HG02588 (cell line): ENCODE measurements at regions not wholly inside any gene's neighbourhood (a gene's known extent, or its start where the extent isn't known, plus 50 kb on each side); places are given as distances from the start of the nearest gene placed in this dataset.
"Not testable (repeated sequence)": the region's sequence is repeated elsewhere in the genome, so short reads cannot be mapped to it uniquely, and the experiment has no call there.

ENCODE experiments used
- ATAC-seq: cut with Tn5 transposase; IDR thresholded peaks from one replicate; pipeline ENCODE4 v1.9.1; 2021; ENCODE audit warnings: mild to moderate bottlenecking, moderate library complexity; ENCODE audit not compliant: unreplicated experiment

DNA sequence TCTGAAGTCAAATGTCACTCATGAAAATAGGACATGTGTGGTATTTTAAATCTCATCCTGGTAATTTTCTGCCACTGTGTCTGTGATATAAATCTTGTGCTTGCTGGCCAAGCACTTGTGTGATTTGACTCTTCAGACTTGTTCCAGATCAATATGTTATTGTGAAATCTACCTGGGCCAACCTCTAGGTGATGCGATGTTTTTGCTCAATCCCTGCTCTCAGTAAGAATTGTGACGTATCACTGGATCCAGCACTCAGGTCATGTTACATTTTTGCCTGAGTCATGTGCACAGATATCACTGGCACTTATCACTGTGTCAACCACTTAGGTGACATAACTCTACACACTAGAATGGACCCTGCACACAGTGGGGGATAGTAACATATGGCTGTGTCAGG lies 100.4 kb upstream of the BPY2C start:
- ATAC-seq: not testable (repeated sequence)

DNA sequence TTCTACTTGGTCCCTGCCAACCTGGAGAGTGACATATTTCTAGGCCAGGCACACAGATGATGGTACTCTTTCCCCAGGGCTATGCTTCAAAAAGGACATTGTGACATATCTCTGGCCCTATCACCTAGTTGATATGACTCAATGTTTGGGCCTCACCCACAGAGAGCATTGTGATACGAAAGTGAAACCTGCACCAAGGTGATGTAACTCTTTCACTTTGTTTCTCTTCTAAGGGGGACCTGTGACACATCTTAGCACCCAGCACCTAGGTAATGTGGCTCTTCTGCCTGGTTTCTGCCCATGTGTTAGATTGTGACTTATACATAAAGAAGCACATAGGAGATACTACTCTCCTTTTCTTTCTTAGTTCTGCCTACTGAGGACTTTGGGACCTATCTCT lies 96.1 kb upstream of the BPY2C start:
- peak; percentile 98 for ATAC-seq

DNA sequence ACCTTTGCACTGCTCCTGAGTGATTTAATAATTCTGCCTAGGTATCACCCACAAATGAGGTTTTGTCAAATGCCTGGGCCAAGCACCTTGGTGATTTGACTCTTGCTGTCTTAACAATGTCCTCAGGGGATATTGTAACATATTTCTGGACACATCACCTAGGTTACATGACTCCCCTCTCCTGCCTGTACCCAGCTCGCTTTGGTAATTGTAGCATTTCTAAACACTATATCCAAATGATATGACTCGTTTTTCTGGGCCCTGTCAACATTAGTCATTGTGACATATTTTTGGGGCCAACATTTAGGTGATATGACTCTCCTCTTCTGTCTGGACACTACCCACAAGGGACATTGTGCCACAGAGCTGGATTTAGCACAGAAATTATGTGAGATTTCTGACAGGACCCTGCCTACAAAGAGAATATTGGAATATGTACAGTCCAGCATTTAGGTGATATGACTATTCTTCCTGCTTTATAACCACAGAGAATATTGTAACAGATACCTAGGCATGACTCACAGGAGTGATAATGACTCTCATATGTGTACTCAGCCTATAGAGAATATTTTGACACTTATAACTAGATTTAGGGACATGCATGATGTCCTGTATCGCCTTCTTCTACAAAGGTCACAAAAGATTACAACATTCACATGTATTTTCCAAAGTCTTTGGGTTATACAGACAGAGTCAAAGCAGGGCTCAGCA lies 80.4 kb upstream of the BPY2C start:
- not testable (repeated sequence) for ATAC-seq

DNA sequence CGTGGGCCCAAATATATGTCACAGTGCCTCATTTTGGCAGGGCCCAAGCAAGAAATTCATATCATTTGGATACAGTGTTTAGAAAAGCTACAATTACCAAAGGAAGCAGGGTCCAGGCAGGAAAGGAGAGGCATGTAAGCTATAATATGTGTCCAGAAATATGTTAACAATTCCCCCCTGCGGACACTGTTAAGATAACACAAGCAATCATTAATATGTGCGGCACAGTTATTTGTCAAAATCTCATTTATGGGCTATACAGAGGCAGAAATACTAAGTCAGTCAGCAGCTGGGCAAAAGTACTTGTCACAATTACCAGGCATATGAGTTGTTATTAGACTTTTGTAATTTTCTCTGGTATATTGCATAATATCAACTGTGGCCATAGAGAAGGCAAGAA lies 69.0 kb upstream of the BPY2C start:
- not testable (repeated sequence) for ATAC-seq

DNA sequence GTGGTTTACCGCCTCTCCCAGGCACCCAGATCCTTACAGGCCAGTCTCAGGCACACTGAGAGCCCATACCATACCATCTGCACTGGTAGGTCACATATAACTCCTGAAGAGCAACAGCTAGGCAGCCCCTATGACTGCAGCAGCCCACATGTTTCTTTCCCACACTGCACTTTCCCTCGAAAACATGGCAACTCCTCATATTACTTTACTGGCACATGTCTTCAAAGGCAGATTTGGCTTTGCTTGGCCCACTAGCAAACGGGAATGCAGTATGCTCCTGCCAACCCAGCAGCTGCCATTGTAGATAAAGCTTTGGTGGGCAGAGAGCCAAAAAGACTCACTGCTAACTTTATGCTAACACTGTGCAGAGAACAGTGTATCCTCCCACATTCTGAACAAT lies 56.3 kb upstream of the BPY2C start:
- not testable (repeated sequence) for ATAC-seq
